A673 (cell line): ENCODE measurements at regions not wholly inside any gene's neighbourhood (a gene's known extent, or its start where the extent isn't known, plus 50 kb on each side); places are given as distances from the start of the nearest gene placed in this dataset.

Experiments used
- BruUV-seq: library from RNA; stranded (reverse); fragments of 400-500 nt; replicated peaks from 2 replicates; lab custom pipeline; 2021; lab: Mats Ljungman, UMichigan
- CTCF ChIA-PET: fragments of 300-600 bp; sonication (Branson Sonifier 250); formaldehyde crosslinking; loops from one replicate; lab custom pipeline; 2022; ENCODE audit warnings: antibody characterized with exemption; lab: Charles Lee
- POLR2A ChIA-PET: fragments of 300-600 bp; sonication (Branson Sonifier 250); formaldehyde crosslinking; loops from one replicate; lab custom pipeline; 2022; ENCODE audit warnings: antibody characterized with exemption; ENCODE audit not compliant: low non-redundant PET; lab: Charles Lee
- DNase-seq: peaks from one replicate; pipeline ENCODE4 v3.0.0-alpha.2; 2015; ENCODE audit warnings: low spot score
- H3K27ac ChIP-seq: fragments of 200-600 bp; sonication (generic); 2 replicates; pipeline ENCODE4 v1.5.1; 2016; ENCODE audit warnings: mixed run types, low read depth, mild to moderate bottlenecking, mixed read lengths, antibody characterized with exemption, low read length; ENCODE audit not compliant: poor library complexity, severe bottlenecking
- H3K27me3 ChIP-seq: fragments of 200-600 bp; sonication (generic); replicated peaks from 2 replicates; pipeline ENCODE4 v1.6.1; 2017; ENCODE audit warnings: mixed run types, low read depth, mild to moderate bottlenecking, mixed read lengths, antibody characterized with exemption, low read length; ENCODE audit not compliant: insufficient read depth, poor library complexity
- H3K36me3 ChIP-seq: fragments of 200-600 bp; sonication (generic); 2 replicates; pipeline ENCODE4 v1.6.1; 2016; ENCODE audit warnings: mixed run types, mild to moderate bottlenecking, mixed read lengths, antibody characterized with exemption, low read length; ENCODE audit not compliant: insufficient read depth, poor library complexity, severe bottlenecking
- H3K4me1 ChIP-seq: fragments of 200-600 bp; sonication (generic); 2 replicates; pipeline ENCODE4 v1.6.1; 2017; ENCODE audit warnings: mixed run types, mild to moderate bottlenecking, mixed read lengths, antibody characterized with exemption, low read length; ENCODE audit not compliant: insufficient read depth, poor library complexity, severe bottlenecking
- H3K4me3 ChIP-seq: fragments of 200-600 bp; sonication (generic); 2 replicates; pipeline ENCODE4 v1.5.1; 2016; ENCODE audit warnings: low read depth, mixed run types, mild to moderate bottlenecking, mixed read lengths, low read length; ENCODE audit not compliant: poor library complexity, severe bottlenecking
- H3K9me3 ChIP-seq: fragments of 200-600 bp; sonication (generic); 2 replicates; pipeline ENCODE4 v1.6.1; 2016; ENCODE audit warnings: mixed run types, low read depth, mild to moderate bottlenecking, mixed read lengths, antibody characterized with exemption, low read length; ENCODE audit not compliant: poor library complexity, severe bottlenecking
- CTCF ChIP-seq: fragments of 300-800, 200-600 bp; sonication (generic); conservative IDR thresholded peaks from 2 replicates; pipeline ENCODE4 v1.5.1; 2017; ENCODE audit warnings: low read depth, mild to moderate bottlenecking, antibody characterized with exemption, low read length, moderate library complexity, mixed read lengths
- EZH2 ChIP-seq: fragments of 200-600 bp; sonication (generic); IDR thresholded peaks from 2 replicates; pipeline ENCODE4 v1.6.1; 2017; ENCODE audit warnings: borderline replicate concordance, low read depth, mild to moderate bottlenecking, mixed read lengths, antibody characterized with exemption, low read length; ENCODE audit not compliant: poor library complexity, severe bottlenecking
- intact Hi-C: fragments of 100-400 bp; cut with micrococcal nuclease; formaldehyde crosslinking; loops from one replicate; pipeline ENCODE4 v1.10.0; 2022; ENCODE audit not compliant: unreplicated experiment

DNA sequence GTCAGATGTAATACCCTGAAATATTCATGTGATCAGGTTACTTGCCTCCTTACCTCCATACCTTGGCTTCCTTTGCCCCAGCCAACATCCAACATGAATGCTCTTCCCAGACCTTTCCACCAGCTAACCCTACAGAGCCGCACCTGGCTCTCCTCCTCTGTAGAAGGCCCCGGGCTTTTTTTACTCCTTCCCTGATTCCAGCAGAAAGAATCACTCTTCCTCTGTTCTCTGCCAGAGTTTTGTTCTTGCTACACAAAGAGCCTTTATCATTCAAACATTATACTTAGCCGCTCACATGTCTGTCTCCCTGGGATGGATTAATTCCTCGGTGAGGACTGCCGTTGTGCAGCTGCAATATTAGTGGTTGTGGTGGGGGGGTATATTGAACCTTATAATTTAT lies 116.8 kb upstream of the GRAMD1B start:
- no TSS peak for BruUV-seq

DNA sequence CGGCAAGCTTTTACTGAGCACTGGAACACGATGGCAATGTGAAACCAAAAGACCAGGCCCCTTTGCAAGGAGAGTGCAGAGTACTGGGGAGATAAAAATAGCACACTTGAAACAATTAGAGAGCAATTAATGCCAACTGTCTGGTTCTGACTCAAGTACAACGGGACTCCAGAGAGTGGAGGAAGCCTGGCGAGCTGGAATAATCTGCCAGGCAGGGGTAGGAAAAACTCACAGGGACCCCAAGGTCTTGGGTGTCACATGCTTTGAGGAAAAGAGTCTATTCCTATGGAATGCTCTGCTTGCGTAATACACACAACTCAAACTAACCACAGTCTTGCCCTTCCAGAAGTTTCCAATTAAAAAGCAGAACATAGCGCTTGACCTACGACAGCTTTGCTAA lies 113.0 kb upstream of the CLMP start:
- no TSS peak for BruUV-seq
- CTCF ChIA-PET = no interaction called here
- peak; percentile 65 for DNase-seq
- TF ChIP-seq CTCF = no peak
- no peak for TF ChIP-seq EZH2
- intact Hi-C loops = no loop called here
- Histone ChIP-seq H3K9me3 (no peaks in the 10 kb centered on the region), H3K27me3 (no peaks in the 10 kb centered on the region), H3K27ac (no peak overlapping the region), H3K36me3 (no peaks in the 10 kb centered on the region), H3K4me3 (no peak overlapping the region), H3K4me1 (peaks cover 53% of the 10 kb centered on the region)
- POLR2A ChIA-PET = interaction anchor here (0.5 kb wide), 1 partner anchor 171 kb away, joined by 3 read pairs; no protein-coding TSS in a partner anchor

More for the DNA sequence above, 116.8 kb upstream of the GRAMD1B start:
- H3K9me3 ChIP-seq = no peaks in the 10 kb centered on the region
- ChIA-PET POLR2A (no interaction called here), CTCF (no interaction called here)
- intact Hi-C loops = no loop called here
- H3K36me3 ChIP-seq = no peaks in the 10 kb centered on the region
- TF ChIP-seq CTCF (no peak), EZH2 (no peak)
- H3K4me1 ChIP-seq = peaks cover 3% of the 10 kb centered on the region
- DNase-seq = no peak
- no peak overlapping the region for H3K4me3 ChIP-seq
- no peak overlapping the region for H3K27ac ChIP-seq
- no peaks in the 10 kb centered on the region for H3K27me3 ChIP-seq

DNA sequence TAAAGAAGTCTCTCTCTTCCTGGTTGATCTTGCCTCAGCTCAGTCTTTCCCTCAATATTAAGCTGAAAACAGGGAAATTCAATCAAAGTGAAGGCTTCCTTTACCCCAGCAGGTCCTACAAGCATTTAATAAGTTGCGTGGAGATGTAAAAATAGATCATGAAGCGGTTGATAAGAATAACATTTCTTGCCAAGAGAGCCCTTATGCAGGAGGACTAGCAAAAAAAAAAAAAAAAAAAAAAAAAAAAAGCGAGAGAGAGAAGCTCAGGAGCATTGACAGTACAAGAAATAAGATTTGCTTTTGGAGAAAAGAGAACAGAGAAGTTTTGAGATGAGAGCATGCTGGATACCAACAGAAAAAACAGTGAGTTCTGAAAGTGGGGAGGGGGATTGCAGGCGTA lies 112.2 kb upstream of the CLMP start:
- no TSS peak for BruUV-seq
- H3K27me3 ChIP-seq = no peaks in the 10 kb centered on the region
- ChIA-PET CTCF (no interaction called here), POLR2A (no interaction called here)
- no peak overlapping the region for H3K27ac ChIP-seq
- H3K4me1 ChIP-seq = peaks cover 59% of the 10 kb centered on the region
- intact Hi-C loops = no loop called here
- H3K4me3 ChIP-seq = no peak overlapping the region
- no peaks in the 10 kb centered on the region for H3K36me3 ChIP-seq
- no peak for DNase-seq
- H3K9me3 ChIP-seq = no peaks in the 10 kb centered on the region
- TF ChIP-seq EZH2 (no peak), CTCF (no peak)
